Eye (tissue), 1 donor: ENCODE measurements at regions not wholly inside any gene's neighbourhood (a gene's known extent, or its start where the extent isn't known, plus 50 kb on each side); places are given as distances from the start of the nearest gene placed in this dataset.
A peak's percentile ranks its signal among the peaks of the same experiment; 100 is the strongest.

Experiments used
- DNase-seq: peaks from one replicate; pipeline ENCODE4 v3.0.0-alpha.2; 2015

DNA sequence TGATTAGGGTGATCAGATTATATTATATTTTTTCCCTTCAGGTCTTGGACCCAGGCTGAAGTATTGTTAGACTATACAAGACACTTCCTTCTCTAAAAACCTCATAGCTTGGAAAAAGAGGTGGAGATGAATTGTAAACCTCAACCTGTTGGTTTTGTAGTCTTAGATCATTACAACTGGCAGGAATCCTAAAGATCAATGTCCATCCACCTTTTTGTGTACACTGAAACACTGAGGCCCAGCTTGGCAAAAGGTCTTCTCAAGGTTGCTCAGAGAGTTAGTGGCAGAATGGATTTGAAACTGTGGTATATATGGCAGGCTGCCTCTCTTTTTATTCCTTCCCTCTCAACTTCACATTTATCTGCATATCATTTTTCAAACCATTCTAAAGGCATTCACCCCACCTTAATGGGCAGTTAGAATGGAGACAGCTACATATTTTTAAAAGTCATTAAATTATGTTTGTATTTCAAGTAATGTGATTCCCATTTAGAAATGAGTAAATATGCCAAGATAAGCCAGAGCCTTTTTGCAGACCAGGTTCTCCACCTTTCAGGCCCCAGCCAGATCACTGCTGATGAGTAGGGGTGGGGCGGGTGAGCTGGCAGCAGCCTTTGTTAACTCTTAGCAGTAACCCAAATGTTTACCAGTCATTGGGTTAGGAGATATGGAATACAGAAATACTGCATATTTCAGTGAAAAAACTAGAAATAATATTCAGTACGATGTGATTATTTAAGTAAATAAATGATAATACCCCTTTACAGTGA is 243.2 kb upstream of the F9 start:
- no peak for DNase-seq

DNA sequence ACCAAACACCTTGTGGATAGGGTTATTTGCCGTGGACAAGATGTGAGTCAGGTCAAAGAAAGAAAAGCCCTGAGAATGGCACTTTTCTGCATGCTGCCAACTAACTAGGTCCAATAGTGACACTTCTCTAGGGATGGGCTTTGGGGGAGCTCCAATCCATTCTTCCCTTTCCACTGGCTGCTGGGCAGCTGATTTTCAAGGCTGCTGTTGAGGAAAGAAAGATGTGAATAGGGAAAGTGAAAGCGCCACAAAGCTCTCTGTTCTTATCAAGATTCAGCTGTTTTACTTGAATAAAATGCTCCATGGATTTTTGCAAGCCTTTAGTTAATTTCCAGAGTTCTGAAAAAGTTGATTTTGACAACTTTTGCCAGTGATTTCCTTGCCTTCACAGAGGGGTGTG is 244.2 kb upstream of the F9 start:
- no peak for DNase-seq

DNA sequence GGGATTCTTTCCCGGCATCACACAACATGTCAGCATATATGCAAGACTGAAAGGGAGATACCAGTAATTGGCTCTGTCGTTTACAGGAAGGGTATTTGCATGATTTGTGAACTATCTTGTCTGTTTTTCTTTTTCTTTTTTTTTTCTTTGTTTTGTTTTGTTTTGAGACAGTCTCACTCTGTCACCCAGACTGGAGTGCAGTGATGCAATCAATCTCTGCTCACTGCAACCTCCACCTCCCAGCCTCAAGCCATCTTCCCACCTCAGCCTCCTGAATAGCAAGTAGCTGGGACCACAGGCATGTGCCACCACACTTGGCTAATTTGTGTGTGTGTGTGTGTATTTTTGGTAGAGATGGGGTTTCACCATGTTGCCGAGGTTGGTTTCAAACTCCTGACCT is 262.7 kb upstream of the F9 start:
- DNase-seq = no peak

DNA sequence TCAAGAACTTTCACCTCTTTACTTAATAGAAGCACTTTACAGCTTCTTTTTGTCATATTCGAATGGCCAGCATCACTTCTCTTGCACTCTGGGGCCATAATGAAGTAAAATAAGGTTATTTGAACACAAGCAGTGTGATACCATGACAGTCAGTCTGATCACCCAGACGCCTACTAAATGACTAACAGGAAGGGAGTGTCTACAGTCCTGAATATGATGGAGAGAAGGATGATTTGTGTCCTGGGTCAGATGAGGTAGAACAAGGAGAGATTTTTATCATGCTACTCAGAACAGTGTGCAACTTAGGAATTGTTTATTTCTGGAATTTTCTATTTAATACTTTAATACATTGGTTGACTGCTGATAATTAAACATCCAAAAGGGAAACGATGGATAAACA is 284.2 kb upstream of the F9 start:
- DNase-seq = no peak

DNA sequence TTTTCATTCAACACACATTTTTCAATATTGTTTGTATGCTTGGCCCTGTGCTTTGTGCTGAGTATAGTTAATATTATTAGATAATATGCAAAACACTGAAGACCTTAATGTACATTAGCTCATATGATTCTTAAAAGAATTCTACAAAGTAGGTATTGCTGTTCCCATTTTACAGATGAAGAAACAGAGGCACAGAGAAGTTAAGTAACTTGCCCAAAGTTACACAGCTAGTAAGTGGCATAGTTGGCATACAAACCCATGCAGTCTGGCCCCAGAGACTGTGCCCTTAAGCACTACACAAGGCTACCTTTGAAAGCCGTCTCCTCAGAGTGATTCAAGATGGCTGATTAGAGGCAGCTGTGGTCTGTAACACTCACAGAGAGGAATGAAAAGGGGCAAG is 293.4 kb upstream of the F9 start:
- DNase-seq = no peak

DNA sequence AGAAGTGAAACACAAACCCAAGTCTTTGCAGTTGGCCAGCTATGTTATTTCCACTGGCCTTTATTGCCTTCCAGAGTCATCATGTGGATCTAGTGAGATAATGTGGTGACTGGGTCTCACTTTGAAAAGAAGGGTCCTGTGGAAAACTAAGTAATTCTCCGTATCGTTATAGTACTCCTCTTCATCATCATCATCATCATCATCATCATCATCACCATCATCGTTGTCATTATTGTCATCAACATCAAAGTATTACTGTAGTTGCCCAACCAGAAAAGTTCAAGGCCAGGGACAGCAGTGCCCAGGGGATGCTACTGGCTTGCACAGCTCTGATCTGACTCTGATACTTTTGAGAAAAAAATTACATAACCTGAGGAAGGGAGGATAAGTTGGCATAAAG is 295.6 kb upstream of the F9 start:
- DNase-seq = no peak

DNA sequence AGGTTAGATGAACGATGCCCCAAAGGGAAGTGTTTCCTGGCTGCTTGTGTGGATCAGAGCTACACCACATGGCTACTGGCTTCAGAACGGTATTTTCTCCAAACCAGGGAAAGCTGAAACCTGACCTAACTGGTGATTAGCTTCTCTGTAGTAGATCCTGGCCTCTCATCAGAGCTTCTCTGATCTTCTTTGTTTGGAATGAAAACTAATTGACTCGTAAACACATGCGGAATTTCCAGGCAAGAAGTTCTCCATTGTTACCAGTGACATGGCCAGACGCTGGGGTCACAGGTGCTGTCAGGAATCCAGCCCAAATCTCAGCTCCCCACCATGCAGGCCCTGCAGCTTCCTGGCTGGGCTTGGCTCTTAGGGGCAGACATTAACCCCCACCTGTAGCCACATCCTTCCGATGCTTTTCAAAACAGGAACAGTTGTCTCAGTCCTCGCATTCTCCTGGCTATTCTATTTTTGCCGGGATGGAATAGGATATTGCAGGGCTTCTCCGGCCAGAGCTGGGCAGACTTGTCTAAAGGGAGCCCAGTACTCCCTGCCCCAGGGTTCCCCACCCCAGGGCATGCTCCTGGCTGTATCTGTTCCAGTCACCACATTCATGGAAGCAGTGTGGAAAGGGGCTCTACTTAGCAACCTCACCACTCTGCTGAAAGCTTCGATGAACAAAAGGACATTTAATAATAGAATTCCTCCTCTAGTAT is 305.4 kb upstream of the F9 start:
- no peak for DNase-seq

DNA sequence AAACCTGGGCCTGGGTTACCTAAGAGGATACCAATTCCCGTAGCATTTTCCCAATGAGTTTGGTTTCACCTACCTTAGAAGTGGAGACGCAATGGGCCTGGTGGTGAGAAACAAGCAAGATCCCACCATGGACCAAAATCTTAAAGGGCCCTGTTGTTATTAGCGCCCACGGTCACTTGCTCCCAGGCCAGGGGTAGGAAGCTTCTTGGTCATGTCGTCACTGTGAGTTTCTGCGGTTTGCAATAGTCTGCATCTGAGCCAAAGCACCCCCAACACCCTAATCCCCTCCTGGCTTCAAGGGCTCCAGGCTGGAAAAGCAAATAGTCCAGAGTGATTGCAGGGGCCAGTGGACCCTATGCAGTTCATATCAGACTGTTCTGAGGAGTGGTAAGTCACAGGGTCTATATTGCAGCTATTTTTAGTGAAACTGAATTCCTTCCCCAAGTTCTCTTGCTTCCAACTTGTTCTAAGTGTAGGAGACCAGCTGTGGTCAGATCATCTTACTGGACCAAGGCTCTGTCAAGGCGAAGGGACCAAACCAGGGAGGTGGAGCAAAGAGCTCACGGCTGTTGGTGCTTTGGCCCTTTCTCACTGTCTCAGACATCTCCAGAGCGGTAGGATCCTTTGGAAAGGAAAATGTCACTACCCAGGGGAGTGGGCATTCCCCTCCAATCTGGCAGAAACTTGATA is 307.9 kb upstream of the F9 start:
- DNase-seq = no peak

DNA sequence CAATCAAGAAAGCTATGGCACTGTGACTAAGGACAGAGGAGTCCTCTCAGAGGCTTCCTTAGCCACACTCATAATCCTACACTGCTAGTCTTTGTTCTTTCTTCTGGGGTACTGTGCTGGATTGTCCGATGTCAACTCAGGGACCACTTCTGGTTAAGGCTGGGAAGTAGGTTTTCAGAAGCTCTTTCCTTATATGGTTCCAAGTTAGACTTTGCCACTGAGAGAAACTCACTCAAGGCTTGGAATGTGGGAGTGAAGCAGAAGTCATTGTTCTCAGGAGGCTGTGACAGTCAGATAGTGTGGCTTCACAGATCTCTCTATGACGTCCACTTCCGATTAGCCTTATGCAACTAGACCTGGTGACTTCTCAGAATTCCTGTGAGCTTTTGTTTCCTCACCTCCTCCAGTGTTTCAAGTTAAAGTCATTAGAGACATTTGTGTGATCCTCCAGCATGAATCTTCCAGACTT is 317.3 kb upstream of the F9 start:
- no peak for DNase-seq

DNA sequence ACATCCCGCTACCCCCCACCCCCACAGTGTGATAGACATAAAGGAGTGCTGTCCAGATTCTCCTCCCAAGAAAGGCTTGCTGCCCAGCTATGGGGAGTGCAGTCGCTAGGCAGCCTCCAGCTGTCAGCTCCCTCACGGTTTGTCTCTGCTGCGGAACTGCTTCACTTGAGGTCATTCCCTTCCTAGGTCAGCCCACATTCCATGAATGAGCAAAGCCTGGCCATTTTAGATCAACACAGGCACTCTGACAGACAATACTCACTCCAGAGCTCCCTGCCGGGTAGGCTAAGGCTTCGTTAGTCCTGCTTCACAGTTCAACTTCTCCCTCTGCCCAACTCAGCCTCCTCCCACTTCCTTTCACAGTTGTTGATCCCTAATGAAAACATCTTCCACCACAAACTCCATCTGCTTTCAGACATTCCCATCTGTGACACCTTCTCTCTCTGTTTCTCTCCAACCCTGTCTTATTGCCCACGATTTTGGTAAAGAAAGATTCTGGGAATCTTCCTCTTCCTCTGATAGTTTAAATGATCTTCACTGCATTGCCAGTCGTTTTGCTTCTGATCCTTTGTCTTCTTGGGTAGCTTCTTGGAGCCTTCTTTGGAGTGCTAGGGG is 318.9 kb upstream of the F9 start:
- no peak for DNase-seq

DNA sequence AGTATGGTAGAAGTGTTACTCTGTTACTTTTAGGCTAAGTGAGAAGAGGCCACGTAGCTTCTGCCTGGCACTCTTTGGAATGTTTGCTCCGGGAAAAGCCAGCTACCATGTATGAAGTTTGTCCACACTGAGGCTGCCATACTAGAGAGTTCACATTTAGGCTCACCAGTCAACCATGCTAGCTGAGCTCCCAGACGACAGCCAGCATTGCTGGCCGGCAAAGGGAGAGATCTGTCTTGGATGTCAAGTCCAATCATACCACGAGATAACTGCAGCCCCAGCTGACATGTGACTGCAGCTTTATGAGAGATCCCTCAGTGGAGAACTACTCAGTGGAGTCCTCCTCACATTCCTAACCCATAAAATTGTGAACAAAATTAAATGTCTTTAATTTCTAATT is 321.2 kb upstream of the F9 start:
- no peak for DNase-seq

DNA sequence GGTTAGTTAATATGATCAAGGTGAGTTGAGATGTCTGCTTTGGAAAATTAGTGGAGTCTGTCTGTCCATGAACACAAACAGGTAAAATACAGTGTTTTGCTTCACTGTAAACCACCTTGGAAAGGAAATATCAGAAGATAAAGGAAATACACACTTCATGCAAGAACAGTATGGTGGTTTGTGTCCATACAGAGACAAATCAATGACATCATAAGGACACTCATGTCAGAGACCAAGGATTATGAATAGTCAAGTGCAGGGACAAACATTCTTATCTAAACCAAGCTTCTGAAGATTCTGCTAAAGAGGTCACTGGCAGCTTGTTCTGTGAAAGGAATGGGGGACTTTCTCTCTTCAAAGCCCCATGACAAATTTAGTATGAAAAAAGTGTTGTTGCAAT is 322.9 kb upstream of the F9 start:
- DNase-seq = no peak

DNA sequence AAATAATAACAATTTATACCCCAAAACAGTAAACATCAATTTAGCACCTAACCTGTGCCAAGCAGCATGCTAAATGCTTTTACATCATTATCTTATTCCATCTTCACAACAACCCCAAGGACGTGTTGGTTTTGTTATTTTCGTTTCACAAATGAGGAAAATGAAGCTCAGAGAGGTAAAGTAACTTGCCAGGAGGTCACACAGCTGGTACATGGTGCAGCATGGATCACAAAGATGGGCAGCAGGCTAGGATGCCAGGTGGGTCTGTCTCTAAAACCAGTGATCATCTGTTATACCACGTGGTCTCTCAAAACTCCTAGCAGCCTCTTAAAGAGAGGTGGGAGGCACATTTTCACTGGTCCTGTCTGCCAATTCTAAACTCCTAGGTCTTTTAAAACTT is 323.6 kb upstream of the F9 start:
- DNase-seq = no peak

DNA sequence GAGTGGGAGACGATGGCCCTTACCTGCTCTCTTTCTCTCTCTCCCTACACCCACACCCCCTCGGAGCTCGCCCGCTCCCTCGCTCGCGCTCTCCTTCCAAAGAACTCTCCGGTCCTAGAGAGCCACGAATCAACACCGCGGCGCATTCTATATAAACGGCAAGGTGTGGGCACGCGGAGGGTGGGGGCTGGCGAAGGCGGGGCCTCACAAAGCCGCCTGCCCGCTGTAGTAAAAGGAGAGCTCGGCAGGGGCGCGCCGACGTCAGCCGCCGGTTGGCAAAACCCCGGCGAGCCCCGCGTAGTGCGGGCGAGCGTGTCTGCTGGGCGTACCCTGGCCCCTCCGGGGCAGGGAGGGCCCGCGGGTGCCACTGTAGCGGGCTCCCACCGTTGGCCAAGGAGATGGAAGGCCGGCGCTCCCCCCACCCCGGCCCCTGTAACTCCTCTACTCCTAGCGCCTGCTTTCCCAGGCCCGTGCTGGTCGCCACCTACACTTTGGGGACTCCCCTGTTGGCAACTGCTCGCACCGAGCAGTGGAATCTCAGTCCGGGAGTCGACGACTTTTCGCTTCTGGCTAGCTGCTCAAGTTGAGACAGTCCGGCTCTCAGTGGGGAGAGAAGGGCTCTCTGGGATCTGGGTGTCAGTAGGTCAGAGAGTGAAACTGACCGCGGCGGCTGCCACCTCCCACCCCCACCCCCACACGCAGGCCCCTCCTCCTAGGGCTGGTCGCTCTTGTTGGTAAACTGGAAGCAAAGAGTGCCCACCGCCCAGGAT is 325.5 kb upstream of the F9 start:
- peak; percentile 83 for DNase-seq

DNA sequence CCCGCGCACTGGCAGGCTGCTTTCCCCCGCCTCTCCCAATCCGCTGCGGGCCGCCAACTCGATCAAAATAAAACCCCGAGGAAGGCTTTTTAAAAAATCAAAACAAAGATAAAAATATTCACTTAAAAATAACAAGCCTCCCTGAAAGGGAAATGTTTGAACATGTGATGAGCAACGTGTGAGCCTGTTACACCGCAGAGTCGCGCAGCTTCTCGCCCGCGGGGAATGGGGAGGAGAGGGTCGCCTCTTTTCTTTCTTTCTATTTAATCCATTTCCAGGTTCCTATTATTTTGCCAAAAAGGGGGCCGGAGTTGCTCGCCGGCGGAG is 326.0 kb upstream of the F9 start:
- no peak for DNase-seq

DNA sequence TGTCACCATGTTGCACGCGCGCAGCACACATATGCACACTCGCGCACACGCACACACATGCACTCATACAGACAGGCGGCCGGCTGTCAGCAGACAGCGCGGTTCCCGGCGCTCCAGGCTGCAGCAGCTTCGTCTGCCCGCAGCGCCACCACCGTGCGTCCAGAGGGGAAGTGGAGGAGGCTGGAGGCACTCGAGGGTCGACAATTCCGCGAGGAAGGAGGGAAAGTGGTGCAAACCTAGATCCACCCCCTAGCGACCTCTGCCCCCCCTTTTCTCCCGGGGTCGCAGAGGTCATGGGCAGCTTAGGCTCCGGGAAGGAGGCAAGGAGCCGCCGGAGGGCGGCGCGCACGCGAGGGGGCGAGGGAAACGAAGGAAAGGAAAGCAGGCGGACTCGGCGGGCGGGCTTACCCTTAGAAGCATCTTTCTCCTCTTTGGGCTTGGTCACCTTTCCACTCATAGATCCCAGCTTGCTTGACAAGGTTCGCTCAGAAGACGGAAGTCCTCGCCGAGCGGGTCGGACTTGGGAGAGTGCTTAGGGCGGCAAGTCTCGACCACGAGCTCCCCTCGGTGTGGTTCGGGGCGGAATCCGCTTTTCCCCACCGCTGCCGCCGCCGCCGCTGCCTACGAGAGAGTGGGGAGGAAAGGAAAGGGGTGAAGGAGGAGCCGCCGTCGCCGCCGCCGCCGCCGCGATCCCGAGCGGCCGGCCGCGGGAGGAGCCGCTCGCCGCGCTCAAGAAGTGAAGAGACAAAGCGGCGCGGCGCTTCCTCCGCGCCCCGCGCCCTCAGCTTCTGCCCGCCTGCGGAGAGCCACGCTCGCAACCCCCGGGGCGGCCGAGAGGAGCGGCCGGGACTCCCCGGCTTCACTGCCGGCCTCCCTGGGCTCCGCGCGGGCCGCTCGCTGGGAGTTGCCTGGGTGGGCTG is 326.6 kb upstream of the F9 start:
- DNase-seq = peak; percentile 71

DNA sequence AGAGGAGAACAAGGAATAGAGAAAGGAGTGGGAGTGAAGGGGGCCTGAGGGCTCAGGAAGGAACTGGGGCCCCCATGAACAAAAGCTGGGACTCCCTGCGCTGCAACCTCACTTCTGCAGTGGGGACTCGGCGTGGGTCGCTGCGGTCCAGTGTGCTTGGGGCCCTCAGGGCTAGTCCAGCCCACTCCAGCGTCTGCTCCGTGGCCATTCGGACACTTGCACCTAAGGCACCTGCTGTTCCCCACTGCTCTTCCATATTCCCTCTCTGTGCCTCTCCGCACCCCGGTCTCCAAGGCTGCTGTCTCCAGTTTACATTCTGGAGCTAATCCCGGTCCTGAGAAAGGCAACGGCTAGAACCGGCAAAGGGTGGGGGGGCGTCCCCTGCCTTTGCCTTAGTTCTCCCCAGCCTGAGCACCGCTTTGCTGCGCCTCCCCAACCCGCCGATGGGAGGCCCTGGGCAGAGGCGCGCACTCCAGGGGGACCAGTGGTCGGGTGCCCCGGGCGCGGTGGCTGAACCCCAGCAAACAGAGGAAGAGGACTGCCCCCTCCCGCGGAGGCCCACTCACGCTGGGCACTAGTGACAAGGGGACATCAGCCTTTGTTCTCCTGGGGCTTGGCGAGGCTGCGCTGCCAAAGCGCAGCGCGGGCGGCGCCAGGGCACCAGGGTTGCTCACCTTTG is 327.7 kb upstream of the F9 start:
- DNase-seq = peak; percentile 53

DNA sequence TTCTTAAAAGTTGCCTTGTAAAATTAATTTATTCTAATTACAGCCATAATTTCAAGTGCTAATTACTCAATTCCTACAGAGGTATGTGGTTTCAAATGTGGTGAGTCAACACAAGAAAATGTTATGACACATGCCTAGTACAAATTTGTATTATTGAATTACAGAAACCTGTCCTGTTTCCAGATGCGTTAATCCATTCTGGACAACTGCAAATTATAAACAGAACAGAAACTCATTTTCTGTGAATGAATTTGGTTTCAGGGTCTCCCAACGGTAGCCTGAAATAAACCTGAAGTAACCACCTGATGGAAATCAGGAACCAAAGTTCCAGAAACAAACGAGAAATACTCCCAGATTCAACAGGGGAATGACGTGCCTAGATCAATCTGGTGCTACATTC is 328.6 kb upstream of the F9 start:
- DNase-seq = no peak

DNA sequence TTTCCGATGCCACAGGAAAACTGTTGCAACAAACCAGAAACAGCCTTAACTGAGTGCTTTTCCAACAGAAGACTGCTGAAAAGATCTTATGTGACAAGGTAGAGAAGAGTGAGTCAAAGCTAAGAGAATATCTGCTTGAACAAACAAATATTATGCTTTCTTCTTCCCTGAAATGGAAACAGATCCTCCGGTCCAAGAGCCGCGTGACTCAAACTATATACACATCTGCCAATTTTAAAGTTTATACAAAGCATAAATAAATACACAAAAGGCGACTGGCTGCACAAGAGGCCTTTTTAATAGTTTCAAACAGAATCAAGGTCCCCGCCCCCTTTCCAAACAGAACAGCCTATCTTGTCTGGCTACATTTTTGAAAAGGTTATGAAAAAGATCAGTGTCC is 329.7 kb upstream of the F9 start:
- DNase-seq = no peak

DNA sequence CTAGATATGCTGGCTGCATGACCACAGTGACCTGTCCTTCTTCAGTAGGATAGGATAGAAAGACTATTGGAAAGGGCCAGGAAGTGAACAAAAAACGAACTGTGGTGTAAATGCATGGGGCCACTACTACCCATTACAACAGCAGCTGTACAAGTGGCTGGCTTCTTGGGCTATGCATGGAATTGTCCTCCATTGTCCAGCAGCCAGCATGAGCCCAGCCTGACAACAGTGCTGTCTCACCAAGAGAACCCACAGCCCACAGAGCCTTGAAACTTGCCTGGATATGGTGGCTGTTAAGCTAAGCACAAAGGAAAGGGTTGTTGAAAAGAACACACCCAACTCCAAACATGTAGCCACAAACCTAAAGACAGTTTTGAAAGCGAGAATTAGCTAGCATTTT is 330.2 kb upstream of the F9 start:
- DNase-seq = no peak

DNA sequence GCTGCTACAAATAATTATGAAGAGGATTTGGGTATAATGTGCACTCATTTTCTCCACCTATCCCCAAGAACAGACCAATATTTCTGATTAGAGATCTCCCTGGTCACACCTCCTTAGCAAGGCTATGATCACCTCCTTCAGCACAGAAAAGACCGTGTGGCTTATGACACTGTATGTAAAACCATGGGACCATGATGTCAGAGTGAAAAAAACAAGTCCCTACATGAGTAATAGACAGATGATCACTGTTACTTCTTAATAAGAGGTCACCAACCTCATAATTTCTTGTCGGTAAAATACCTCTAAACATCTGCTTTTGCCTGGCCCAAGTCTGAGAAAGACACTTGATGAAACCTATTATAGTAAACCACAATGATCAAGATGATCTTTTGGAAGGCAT is 330.6 kb upstream of the F9 start:
- DNase-seq = no peak
